HT1080 (cell line): ENCODE measurements at regions not wholly inside any gene's neighbourhood (a gene's known extent, or its start where the extent isn't known, plus 50 kb on each side); places are given as distances from the start of the nearest gene placed in this dataset.

ENCODE experiments used
- DNase-seq: peaks from one replicate; pipeline ENCODE4 v3.0.0-alpha.2; 2015; ENCODE audit warnings: low read depth

DNA sequence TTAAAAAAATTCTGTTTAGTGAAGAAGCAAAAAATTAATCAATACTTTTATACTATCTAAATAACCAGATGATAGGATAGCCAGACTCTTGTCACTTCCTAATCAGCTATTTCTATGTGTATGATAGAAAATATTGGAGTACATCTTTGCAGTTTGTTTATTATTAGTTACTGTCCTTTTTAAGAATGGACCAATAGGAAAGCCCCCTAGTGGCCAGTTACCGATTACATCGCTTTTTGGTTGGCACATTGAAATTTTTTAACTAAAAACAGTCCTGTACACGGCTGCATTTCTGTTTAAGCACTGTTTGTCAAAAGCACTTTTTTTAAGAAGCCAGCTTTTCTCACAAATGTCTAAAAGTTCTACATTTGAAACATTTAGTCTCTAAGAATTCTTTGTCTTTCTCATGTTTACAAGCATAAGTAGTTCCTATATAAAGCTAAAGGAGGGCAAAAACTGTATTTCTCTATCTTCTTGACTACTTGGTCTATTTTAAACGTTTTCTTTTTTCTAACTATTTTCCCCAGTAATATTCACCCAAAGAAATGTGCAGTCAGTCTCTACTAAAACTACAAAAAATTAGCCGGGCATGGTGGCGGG lies 253.2 kb upstream of the LRTM1 start:
- DNase-seq: peak; percentile 38

DNA sequence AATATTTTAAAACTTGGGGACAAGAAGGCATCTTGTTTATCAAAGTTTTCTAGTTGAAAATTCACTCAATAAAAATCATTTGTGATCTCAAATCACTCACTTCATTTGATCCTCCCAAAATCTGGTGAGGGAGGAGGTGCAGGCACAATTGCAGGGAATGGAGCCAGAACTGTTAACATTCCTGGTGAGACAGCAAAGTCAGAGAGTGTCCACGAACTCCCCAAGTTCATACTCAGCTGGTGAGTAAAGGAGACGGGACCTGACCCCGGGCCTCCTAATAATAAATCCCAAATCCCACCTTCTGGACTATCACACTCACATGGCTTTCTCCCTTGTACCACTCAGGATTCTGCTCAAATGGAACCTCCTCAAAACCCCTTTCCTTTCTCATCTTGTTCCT lies 252.3 kb upstream of the LRTM1 start:
- DNase-seq: no peak

DNA sequence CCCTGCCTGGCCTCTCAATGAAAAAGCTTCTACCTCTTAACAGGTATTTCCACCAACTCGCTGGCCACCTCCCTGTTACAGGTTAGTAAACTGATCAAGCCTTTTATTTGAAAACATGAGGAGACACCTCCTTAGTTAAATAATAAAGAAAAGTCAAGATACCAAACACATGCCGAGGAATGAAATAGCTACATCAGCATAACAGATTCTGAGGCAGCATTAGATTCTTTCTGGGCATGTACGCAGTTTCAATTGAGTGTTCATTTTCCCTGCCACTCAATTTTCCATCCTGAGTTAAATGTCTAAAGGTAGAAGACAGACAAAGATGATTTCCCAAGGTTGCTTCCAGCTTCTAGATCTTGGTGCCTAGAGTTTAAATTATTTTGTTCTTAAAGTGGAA lies 250.5 kb upstream of the LRTM1 start:
- no peak for DNase-seq

DNA sequence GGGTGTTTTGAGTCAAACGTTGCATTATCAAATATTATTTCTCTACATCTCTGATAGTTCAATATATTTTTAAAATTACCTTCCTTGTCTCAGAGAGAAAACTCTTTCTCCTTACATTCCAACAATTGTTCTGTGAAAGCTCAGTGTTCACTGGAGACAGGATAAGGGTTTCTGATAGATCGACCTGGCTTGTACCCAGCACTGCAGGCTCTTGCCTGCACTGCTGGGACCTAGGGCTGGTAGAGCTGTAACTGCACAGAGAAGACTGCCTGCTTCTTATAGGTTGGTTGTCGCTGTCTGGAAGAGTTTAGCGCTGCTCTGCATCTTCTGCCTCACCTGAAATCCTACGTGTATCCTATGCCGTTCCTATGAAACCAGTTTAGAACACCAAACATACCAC lies 249.9 kb upstream of the LRTM1 start:
- DNase-seq: no peak

DNA sequence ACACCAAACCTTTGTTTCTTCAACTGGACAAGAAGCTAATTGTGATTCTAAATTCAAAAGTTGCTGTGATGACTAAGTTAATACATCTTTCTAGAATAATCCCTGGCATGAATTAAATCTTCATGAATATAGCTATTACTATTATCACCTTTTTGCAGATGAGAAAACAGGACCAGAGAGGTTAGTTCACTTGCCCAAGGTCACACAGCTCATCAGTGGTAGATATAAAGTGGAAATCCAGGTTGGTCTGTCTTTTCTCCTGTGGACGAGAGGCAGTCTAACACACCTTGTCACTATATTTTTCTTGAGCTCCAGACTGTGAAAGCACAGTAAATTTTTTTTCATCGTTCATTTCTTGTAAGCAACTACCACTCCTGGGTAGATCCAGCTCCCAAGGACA lies 247.6 kb upstream of the LRTM1 start:
- no peak for DNase-seq

DNA sequence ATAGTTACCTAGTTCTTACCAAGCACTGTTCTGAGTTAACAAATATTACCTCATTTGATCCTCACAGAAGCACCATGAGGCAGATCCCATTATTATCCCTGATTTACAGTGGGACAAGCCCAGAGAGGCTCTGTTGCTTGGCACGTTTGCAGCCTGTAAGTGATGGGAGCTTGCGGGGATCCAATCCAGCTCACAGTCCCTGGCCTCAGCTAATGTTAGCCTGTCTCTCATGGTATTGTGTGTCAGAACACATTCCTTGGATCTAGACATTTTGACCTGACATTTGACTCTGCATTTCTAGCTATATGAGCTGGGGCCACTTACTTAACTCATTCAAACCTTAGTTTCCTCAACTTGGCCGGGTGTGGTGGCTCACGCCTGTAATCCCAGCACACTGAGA lies 246.9 kb upstream of the LRTM1 start:
- no peak for DNase-seq

DNA sequence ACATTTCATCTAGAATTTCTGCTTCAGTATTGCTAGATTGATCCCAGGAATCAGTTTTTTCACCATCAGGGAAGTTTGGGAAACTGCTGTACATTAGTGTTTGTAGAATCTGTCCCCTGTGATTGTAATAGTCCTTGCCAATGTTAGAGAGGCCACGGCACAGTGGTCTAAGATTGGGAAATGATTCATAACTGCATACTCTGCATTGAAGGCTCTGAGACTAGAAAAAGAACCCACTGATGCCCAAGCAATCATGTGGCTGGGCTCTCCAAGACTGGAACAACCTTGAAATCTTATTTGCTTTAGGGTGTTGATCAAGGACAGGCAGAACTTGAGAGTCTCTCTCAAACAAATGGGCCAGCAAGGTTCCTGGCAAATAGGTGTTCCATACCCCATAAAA lies 245.6 kb upstream of the LRTM1 start:
- no peak for DNase-seq

DNA sequence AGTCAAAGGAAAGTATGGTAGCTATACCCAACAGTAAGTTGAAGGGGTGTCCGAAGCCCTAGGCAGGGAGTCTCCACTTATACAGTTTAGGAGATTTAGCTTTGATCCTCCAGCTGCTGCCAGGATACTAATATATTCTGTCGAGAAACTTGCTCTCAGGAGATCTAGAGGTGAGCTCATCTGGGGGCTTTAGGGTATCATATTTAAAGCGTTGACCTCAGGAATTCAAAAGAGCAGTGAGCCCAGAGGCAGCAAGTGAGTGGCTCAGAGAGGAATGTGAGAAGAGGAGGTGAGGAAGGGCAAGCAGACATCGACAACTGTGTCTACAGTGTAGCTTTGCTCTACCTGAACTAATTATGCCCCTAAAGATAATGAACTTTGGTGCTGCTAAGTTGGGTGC lies 245.1 kb upstream of the LRTM1 start:
- DNase-seq: peak; percentile 39

DNA sequence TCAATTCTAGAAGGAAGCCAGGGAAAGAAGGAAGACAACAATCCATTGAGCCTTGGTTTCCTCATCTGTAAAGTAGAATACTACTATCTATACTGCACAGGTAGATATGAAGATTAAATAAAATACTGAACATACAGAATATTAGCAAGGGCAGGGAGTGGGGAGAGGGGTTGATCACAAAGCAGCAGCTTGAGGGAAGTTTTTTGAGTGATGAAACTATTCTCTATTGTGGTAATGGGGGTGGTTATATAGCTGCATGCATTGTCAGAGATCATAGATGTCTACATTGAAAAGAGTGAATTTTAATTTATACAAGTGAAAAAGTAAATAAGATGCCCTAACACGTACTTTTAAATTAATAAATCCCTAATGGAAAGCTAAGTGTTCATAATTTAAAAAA lies 242.6 kb upstream of the LRTM1 start:
- no peak for DNase-seq

DNA sequence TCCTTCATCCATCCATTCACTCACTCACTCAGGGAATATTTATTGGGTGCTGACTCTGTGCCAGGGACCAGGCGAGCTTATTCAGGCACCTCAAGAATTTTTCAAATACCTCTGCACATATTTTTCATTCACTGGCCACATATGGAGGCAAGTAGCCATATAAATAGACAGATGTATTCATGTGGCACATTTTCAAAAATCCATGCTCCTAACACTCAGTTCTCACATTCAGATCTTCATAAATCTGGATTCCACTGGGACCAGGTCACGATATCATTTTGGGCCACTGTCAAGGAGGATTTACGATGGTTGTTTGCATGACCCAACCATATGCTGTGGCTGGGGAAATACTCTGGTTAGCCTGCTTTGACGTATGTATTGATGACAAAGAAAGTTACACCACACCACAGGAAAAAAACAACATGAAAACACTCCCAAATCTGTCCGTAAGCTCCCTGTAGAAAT lies 241.8 kb upstream of the LRTM1 start:
- peak; percentile 83 for DNase-seq

DNA sequence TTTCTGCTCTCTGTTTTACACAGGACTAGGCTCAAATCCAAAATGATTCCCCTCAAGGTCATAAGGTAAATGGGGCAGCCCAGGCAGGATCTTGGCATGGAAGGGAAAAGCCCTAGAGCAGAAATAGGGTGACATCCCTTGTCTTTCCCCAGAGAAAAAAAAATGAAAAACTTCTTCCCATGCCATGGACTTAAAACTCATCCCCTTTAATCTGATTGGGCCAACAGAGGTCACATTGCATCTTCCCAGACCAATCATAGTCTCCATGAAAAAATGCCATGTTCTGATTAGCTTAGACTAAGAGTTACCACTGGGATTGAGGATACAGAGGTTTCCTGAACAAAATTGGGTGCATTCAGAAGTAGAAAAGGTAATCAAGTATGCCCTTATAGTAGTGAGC lies 241.3 kb upstream of the LRTM1 start:
- no peak for DNase-seq

DNA sequence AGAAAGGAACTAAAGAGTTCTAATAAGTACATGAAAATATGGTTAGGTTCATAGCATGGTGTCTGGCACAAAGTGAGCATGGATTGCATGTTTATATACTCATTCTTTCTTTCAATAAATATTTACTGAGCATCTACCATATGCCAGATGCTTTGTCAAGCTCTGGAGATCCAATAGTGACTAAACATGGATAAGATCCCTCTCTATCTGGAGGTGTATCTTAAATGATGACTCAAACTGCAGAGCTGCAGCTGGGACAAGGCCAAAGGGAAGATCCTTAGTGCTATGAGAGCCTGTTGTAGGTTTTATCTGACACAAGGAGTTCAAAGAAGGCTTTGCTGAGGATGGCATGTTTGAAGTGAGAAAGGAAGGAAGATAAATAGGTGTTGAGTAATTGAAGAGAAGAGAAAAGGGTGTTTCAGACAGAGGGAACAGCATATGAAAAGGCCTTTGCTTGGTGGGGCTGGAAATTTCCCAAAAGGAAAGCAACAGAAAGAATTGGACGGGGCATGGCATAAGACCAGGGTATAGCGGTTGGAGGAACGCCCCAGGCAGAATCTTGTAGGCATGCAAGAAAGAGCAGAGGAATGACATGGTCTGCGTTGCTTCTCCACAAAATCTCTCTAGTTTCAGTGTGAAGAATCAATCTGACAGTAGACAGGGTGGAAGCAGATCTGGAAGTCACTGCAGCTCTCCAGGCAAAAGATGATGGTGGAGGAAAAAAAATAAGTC lies 239.9 kb upstream of the LRTM1 start:
- peak; percentile 61 for DNase-seq

DNA sequence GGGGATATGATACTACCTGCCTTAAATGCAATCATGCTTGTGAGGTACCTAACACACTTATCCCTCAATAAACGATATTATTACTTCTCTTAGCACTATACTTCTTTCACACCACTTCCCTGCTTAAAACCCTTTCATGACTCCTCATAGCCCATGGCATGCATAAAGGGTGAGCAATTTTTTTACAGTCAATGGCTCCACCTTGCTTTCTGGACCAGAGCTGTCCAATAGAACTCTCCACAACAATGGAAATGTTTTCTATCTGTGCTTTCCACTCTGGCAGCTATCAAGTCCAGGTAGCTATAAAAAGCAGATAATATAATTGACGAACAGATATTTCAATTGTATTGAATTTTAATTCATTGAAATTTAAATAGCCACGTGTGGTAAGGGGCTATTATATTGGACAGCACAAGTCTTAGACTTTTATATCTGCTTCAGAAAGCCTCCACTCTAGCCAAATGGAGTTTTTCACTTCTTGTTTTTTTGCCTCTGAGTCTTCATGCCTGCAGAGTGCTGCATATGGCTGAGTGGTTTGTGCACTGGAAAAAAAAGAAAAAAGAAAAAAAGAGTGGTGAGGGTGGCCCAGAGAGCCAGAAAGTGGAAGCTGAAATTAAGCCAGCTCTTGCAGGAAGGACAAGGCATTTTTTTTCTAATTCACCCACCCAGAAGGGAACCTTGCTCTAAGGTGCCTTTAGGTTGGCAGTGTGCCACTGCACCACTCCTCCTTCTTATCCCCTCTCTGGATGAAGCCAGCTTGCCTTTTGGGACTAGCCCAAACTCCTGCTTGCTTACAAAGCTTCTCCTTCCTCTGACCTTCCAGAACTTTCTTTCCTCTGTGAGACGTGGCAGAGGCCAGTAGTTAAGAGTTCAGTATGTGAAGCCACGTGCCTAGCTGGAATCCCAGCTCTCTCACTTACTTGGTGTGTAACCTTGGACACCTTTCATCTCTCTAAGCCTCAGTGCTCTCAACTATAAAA lies 239.0 kb upstream of the LRTM1 start:
- no peak for DNase-seq

DNA sequence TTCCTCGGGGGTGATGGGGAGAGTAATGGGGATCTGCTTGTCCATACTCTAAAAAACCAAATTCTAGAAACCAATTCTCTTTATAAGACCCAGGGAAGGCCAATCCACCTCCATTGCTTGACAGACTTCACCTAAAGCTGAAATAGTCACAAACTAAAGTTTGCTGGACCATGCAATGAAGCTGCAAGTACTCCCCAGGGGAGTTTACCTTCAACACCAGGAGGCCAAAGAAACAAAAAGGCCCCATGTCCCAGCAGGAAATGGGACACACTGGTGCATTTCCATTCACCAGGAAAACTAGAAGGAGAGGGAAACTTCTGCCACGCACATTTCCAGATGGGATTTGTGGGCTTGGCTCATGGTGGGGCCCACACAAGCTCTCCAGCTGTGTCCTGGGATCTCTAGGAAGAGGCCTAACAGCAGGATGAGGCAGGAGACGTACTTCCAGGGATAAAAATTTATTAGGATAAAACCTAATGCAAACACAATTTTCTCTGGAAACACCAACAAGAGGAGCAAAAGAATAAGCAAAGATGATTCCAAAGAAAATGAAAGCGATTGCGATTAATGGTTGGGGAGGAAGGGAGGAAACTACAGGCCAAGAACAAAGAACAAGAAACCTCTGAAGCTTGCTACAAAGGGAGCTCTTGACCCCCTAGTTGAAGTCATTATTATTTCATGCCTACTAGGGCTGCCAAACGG lies 238.0 kb upstream of the LRTM1 start:
- no peak for DNase-seq

DNA sequence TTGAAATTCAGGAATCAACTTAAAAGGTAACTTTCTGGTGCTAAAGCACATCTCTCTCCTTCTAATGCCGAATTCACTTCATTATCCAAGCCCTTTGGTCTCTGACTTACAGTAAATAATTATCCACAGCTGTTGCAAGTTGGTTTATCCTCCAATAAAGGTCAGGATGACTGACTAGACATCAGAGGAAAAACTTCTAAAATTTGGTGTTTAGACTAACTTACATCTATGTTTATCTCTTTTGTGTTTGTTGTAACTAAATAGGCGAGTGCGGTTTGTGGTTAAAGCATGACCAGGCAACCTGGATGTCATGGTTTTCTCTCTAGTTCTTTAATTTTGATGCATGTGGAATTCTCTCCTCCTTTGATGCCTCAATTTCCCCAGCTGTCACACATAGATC lies 237.4 kb upstream of the LRTM1 start:
- DNase-seq: no peak

DNA sequence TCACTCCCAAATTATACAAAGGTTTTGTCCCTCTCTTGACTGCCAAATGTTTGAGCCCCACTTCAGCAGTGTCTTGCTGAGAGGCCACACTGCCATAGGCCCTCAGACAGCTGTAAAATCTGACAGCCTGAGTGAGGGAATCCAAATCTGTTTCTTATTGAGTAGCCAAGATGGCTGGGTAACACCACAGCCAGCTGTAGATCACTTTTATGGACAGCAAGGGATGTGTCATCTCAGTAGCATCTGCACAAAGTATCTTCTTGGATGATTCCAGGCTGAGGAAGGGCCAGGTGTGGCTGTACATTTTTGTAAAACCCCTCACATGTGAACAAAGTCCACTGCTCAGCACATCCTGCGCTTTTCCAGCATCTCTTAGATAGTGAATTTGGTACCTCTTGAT lies 237.0 kb upstream of the LRTM1 start:
- no peak for DNase-seq

DNA sequence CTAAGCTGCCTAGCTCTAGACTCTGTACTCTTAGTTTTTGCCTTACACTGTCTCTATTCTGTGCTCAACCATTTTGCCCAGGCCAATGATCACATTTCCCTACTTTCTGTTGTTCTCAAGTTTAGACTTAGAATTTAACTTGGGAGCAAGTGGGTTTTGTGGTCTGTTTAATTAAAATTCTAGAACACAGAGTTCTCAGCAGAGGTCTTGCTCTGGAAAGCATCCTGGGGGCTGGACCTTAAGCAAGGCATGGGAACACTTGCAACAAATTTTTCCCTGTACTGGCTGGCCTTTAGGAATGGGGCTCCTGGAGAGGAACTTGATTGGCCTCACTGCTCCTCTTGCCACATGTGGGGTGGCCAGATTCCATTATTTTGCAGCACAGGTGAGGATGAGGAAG lies 236.3 kb upstream of the LRTM1 start:
- DNase-seq: no peak

DNA sequence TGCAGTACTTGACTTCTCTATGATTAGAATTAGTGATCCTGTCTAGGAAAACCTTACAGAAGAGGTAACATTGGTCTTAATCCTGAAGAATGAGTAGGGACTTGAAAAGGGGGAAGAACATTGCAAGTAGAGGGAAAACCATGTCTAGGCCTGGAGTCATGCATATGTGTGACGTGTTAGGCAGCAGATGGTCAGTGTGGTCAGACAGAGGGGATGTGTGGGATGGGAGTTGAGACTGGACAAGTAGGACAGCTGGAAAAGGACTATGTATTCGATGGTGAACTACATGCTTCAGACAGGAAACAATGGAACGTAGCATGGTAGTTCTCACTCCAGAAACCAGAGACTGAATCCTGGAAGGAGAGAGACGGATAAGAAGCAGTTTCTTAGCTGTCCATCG lies 235.6 kb upstream of the LRTM1 start:
- no peak for DNase-seq

DNA sequence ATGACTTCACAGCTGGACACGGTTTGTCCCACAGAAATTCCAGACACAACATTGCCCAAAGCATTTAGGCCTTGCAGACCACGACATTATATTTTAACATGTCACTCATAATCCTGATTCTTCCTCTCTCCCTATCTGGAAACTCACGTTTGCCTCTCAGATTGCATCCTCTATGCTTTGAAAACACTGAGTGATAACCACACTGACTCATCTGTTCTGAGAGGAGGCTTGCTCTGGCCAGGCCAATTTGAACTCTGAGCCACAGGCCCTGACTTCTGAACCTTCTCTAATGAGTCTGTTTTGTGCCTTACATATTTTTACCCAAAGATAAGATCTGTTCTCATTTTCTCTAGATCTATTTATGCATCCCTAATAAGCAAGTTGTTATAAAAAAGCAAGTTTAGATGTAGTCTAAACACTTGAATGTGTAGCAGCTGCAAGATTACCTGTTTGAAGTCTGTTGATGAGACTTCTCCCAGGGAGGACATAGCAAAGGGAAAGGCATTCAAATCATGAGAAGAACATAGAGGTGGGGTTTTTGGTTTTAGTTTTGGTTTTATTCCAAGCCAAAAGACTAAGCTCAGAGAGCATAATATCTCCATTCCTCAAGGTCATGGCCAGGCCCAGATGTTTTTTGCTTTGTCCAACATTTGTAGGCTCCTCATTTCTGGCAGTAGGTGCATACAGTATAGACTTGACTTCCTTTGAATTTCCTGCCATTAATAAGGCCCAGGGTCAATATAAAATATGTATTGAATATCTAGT lies 234.4 kb upstream of the LRTM1 start:
- DNase-seq: peak; percentile 76

DNA sequence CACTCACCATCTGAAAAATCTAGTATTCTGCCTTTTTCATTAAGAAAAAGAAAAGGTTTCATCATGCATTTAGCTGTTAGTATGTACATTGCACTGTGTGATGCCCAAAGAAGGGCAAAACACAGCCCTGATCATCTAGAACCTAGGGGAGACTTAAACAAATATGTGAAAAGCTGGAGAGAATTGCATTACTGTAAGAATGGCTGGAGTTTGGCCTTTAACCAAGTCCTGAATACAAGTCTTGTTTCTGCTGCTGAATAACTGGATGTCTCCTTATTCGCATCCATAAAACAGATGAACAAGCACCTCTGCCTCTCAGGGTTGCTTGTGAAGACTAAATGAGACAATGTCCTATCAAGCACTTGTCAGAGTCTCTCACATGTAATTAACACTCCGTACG lies 233.4 kb upstream of the LRTM1 start:
- no peak for DNase-seq
